OCI-LY7 (cell line): ENCODE measurements at regions not wholly inside any gene's neighbourhood (a gene's known extent, or its start where the extent isn't known, plus 50 kb on each side); places are given as distances from the start of the nearest gene placed in this dataset.
"Not testable (repeated sequence)": the region's sequence is repeated elsewhere in the genome, so short reads cannot be mapped to it uniquely, and the experiment has no call there.

ENCODE experiments used
- BruUV-seq: library from RNA; stranded (reverse); fragments of 400-500 nt; replicated peaks from 2 replicates; lab custom pipeline; 2021; lab: Mats Ljungman, UMichigan
- CTCF ChIA-PET: fragments of 300-600 bp; sonication (Branson Sonifier 250); formaldehyde crosslinking; loops from one replicate; lab custom pipeline; 2022; ENCODE audit warnings: antibody characterized with exemption; ENCODE audit not compliant: unreplicated experiment; lab: Charles Lee
- POLR2A ChIA-PET: fragments of 300-600 bp; sonication (Branson Sonifier 250); formaldehyde crosslinking; loops from one replicate; lab custom pipeline; 2022; ENCODE audit warnings: antibody characterized with exemption; lab: Charles Lee
- DNase-seq: peaks from one replicate; pipeline ENCODE4 v3.0.0-alpha.2; 2015; ENCODE audit warnings: low spot score
- H2AFZ ChIP-seq: fragments of 200-600 bp; sonication (generic), shearing (Covaris generic); 2 replicates; pipeline ENCODE4 v1.6.1; 2014; ENCODE audit warnings: mild to moderate bottlenecking, antibody characterized with exemption, low read length, moderate library complexity
- H3K27ac ChIP-seq: fragments of 200-600 bp; sonication (generic); 2 replicates; pipeline ENCODE4 v1.5.1; 2014; ENCODE audit warnings: mixed run types, low read depth, mild to moderate bottlenecking, moderate library complexity, low read length, inconsistent platforms; ENCODE audit not compliant: poor library complexity, severe bottlenecking
- H3K36me3 ChIP-seq: fragments of 200-600 bp; sonication (generic); 2 replicates; pipeline ENCODE4 v1.6.1; 2014; ENCODE audit warnings: mild to moderate bottlenecking, antibody characterized with exemption, low read length, moderate library complexity, mixed read lengths; ENCODE audit not compliant: insufficient read depth
- H3K4me1 ChIP-seq: fragments of 200-600 bp; sonication (generic); 2 replicates; pipeline ENCODE4 v1.5.1; 2014; ENCODE audit warnings: mild to moderate bottlenecking, low read length; ENCODE audit not compliant: insufficient read depth, poor library complexity, severe bottlenecking
- H3K4me2 ChIP-seq: fragments of 200-600 bp; sonication (generic); 2 replicates; pipeline ENCODE4 v1.6.1; 2014; ENCODE audit warnings: mild to moderate bottlenecking, low read length
- H3K4me3 ChIP-seq: fragments of 200-600 bp; sonication (generic); 2 replicates; pipeline ENCODE4 v1.5.1; 2014; ENCODE audit warnings: mild to moderate bottlenecking, low read depth, low read length; ENCODE audit not compliant: poor library complexity, severe bottlenecking
- H3K79me2 ChIP-seq: fragments of 200-600 bp; sonication (generic); 2 replicates; pipeline ENCODE4 v1.6.1; 2016; ENCODE audit warnings: low read depth, mild to moderate bottlenecking, low read length, moderate library complexity, mixed read lengths; ENCODE audit not compliant: insufficient read depth
- H3K9me2 ChIP-seq: fragments of 200-600 bp; sonication (generic); 2 replicates; pipeline ENCODE4 v1.6.1; 2016; ENCODE audit warnings: mild to moderate bottlenecking, low read length, mixed read lengths; ENCODE audit not compliant: insufficient read depth
- H3K9me3 ChIP-seq: fragments of 200-600 bp; sonication (generic); 2 replicates; pipeline ENCODE4 v1.6.1; 2014; ENCODE audit warnings: mild to moderate bottlenecking, mixed run types, low read length, mixed read lengths
- H4K20me1 ChIP-seq: fragments of 200-600 bp; sonication (generic); 2 replicates; pipeline ENCODE4 v1.6.1; 2014; ENCODE audit warnings: mild to moderate bottlenecking, antibody characterized with exemption, low read length, moderate library complexity, mixed read lengths; ENCODE audit not compliant: insufficient read depth
- CTCF ChIP-seq: fragments of 200-600 bp; sonication (generic); conservative IDR thresholded peaks from 2 replicates; pipeline ENCODE4 v1.5.1; 2014; ENCODE audit warnings: mild to moderate bottlenecking, antibody characterized with exemption, low read length, moderate library complexity, mixed read lengths
- EZH2phosphoT487 ChIP-seq: fragments of 200-600 bp; sonication (generic); IDR thresholded peaks from 2 replicates; pipeline ENCODE4 v1.6.1; 2018; ENCODE audit warnings: low read depth, borderline replicate concordance, mild to moderate bottlenecking, mixed run types, antibody characterized with exemption, low read length, moderate library complexity, mixed read lengths
- intact Hi-C: fragments of 100-400 bp; cut with micrococcal nuclease; formaldehyde crosslinking; loops from one replicate; pipeline ENCODE4 v1.10.0; 2022; ENCODE audit not compliant: unreplicated experiment

- no peak overlapping the region for H2AFZ ChIP-seq
- no peak overlapping the region for H3K4me3 ChIP-seq
- intact Hi-C loops, result no loop called here
- no peaks in the 10 kb centered on the region for H3K4me1 ChIP-seq
- H3K9me3 ChIP-seq, result no peaks in the 10 kb centered on the region
- no peaks in the 10 kb centered on the region for H3K9me2 ChIP-seq
- no TSS peak for BruUV-seq
- no peak overlapping the region for H3K4me2 ChIP-seq
- H4K20me1 ChIP-seq, result no peaks in the 10 kb centered on the region
- ChIA-PET CTCF (no interaction called here), POLR2A (no interaction called here)
- DNase-seq, result no peak
- H3K27ac ChIP-seq, result no peak overlapping the region
- TF ChIP-seq EZH2phosphoT487, result no peak
- peak; percentile 45 for TF ChIP-seq CTCF
- no peaks in the 10 kb centered on the region for H3K36me3 ChIP-seq
- H3K79me2 ChIP-seq, result no peaks in the 10 kb centered on the region
Observed at GRCh38 chr2:122338000-122338399, 582.5 kb downstream of the TSN start.

DNA sequence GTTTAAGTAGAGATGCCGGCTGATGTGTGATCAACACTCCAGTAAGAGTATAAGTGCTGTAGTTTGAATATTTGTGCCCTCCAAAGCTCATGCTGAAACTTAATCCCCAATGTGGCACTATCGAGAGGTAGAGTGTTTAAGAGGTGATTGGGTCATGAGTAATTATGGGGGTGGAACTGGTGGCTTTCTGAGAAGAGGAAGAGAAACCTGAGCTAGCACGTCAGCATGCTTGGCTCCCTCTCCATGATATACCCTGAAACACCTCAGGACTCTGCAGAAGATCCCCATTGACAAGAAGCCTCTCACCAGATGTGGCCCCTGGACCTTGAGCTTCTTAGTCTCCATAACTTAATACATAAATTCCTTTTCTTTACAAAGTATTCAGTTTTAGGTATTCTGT lies 584.8 kb downstream of the TSN start:
- Histone ChIP-seq H2AFZ (no peak overlapping the region), H3K79me2 (no peaks in the 10 kb centered on the region), H4K20me1 (no peaks in the 10 kb centered on the region), H3K36me3 (no peaks in the 10 kb centered on the region), H3K4me3 (no peak overlapping the region), H3K9me2 (no peaks in the 10 kb centered on the region), H3K9me3 (no peaks in the 10 kb centered on the region), H3K4me1 (no peaks in the 10 kb centered on the region), H3K4me2 (no peak overlapping the region), H3K27ac (no peak overlapping the region)
- CTCF ChIA-PET, result no interaction called here
- BruUV-seq, result no TSS peak
- POLR2A ChIA-PET, result no interaction called here
- intact Hi-C loops, result no loop called here
- DNase-seq, result no peak
- TF ChIP-seq CTCF (no peak), EZH2phosphoT487 (no peak)

GRCh38 chr2:122341007-122341406 lies 585.6 kb downstream of the TSN start:
- intact Hi-C loops, result no loop called here
- Histone ChIP-seq H4K20me1 (no peaks in the 10 kb centered on the region), H3K9me3 (no peaks in the 10 kb centered on the region), H3K4me1 (no peaks in the 10 kb centered on the region), H3K4me2 (no peak overlapping the region), H3K27ac (no peak overlapping the region), H3K9me2 (no peaks in the 10 kb centered on the region), H3K79me2 (no peaks in the 10 kb centered on the region), H3K4me3 (no peak overlapping the region), H3K36me3 (no peaks in the 10 kb centered on the region), H2AFZ (no peak overlapping the region)
- ChIA-PET POLR2A (no interaction called here), CTCF (no interaction called here)
- BruUV-seq, result no TSS peak
- TF ChIP-seq CTCF (no peak), EZH2phosphoT487 (no peak)
- DNase-seq, result no peak

DNA sequence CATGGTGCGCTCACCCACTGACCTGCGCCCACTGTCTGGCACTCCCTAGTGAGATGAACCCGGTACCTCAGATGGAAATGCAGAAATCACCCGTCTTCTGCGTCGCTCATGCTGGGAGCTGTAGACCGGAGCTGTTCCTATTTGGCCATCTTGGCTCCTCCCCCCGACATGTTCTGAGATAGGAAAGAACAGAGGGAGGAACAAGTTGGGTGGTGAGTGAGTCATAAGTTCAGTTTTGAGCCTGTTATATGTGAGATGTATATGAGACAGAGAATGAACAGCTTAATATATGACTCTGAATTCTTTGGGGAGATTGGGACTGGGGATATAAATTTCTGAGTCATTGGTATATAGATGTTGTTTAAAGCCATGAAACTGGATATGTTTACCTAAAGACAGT lies 596.7 kb downstream of the TSN start:
- H3K4me1 ChIP-seq, CTCF ChIA-PET, H3K79me2 ChIP-seq, H3K36me3 ChIP-seq, DNase-seq, POLR2A ChIA-PET, H4K20me1 ChIP-seq, H2AFZ ChIP-seq, BruUV-seq, H3K9me2 ChIP-seq, intact Hi-C loops, H3K9me3 ChIP-seq, H3K4me3 ChIP-seq, H3K4me2 ChIP-seq, H3K27ac ChIP-seq: not testable (repeated sequence)
